Fibroblast of lung (primary cell): ENCODE measurements at regions not wholly inside any gene's neighbourhood (a gene's known extent, or its start where the extent isn't known, plus 50 kb on each side); places are given as distances from the start of the nearest gene placed in this dataset.
A peak's percentile ranks its signal among the peaks of the same experiment; 100 is the strongest.
"Not testable (repeated sequence)": the region's sequence is repeated elsewhere in the genome, so short reads cannot be mapped to it uniquely, and the experiment has no call there.

Experiments used
- DNase-seq, 2 donors: peaks; one replicate each; pipeline versions ENCODE4 v3.0.0 to v3.0.0-alpha.2; 2010; ENCODE audit warnings: low read depth in 2 of 2
- H2AFZ ChIP-seq: 2 replicates; pipeline ENCODE4 v1.5.1; 2012; ENCODE audit warnings: low read length, control low read depth, inconsistent platforms
- H3K27ac ChIP-seq: 2 replicates; pipeline ENCODE4 v1.5.1; 2011; ENCODE audit warnings: low read length, control low read depth; ENCODE audit not compliant: insufficient read depth
- H3K27me3 ChIP-seq: 2 replicates; pipeline ENCODE4 v1.5.1; 2011; ENCODE audit warnings: mild to moderate bottlenecking, low read length; ENCODE audit not compliant: control insufficient read depth, insufficient read depth
- H3K36me3 ChIP-seq: 2 replicates; pipeline ENCODE4 v1.5.1; 2011; ENCODE audit warnings: low read length; ENCODE audit not compliant: control insufficient read depth, insufficient read depth
- H3K4me1 ChIP-seq: 2 replicates; pipeline ENCODE4 v1.5.1; 2011; ENCODE audit warnings: low read length; ENCODE audit not compliant: control insufficient read depth, insufficient read depth; ENCODE audit errors: extremely low read depth
- H3K4me2 ChIP-seq: 2 replicates; pipeline ENCODE4 v1.5.1; 2011; ENCODE audit warnings: low read length, control low read depth; ENCODE audit not compliant: insufficient read depth; ENCODE audit errors: extremely low read depth
- H3K4me3 ChIP-seq, 4 experiments: fragments of 200-600 bp in 1 of 4; sonication (generic) in 1 of 4; replicated peaks in 1 of 4; 2 replicates each; pipeline ENCODE4 v1.5.1; 2011 to 2016; ENCODE audit warnings: low read length in 4 of 4, low read depth in 3 of 4, mild to moderate bottlenecking in 3 of 4, control low read depth in 2 of 4, inconsistent platforms in 1 of 4, mixed read lengths in 1 of 4; ENCODE audit not compliant: insufficient read depth in 1 of 4; ENCODE audit errors: control extremely low read depth in 1 of 4
- H3K79me2 ChIP-seq: 2 replicates; pipeline ENCODE4 v1.5.1; 2012; ENCODE audit warnings: mild to moderate bottlenecking, low read length, inconsistent platforms; ENCODE audit not compliant: control insufficient read depth, insufficient read depth
- H3K9ac ChIP-seq: 2 replicates; pipeline ENCODE4 v1.5.1; 2011; ENCODE audit warnings: mild to moderate bottlenecking, low read length, control low read depth; ENCODE audit not compliant: insufficient read depth
- H3K9me3 ChIP-seq: 2 replicates; pipeline ENCODE4 v1.5.1; 2012; ENCODE audit warnings: low read depth, low read length; ENCODE audit not compliant: control insufficient read depth, insufficient read depth
- H4K20me1 ChIP-seq: 2 replicates; pipeline ENCODE4 v1.5.1; 2011; ENCODE audit warnings: low read length; ENCODE audit not compliant: control insufficient read depth, insufficient read depth; ENCODE audit errors: extremely low read depth
- CTCF ChIP-seq, 2 donors: IDR thresholded peaks in 1 of 2; conservative IDR thresholded peaks in 1 of 2; 1 replicate in 1 of 2; 2 replicates in 1 of 2; pipeline ENCODE4 v1.5.1; 2011 to 2012; ENCODE audit warnings: low read length in 2 of 2, control low read depth in 1 of 2, inconsistent platforms in 1 of 2, low read depth in 1 of 2, mild to moderate bottlenecking in 1 of 2
- EZH2 ChIP-seq: IDR thresholded peaks from 2 replicates; pipeline ENCODE4 v1.5.1; 2012; ENCODE audit warnings: low read length, control low read depth, mild to moderate bottlenecking; ENCODE audit errors: missing control alignments

- no peaks in the 10 kb centered on the region for H3K9me3 ChIP-seq
Observed at GRCh38 chrX:111581086-111581485, 69.6 kb downstream of the SERTM2 start.

GRCh38 chrX:111585337-111585736, 73.9 kb downstream of the SERTM2 start:
- DNase-seq, result no peak

More at GRCh38 chrX:111581086-111581485, 69.6 kb downstream of the SERTM2 start:
- H3K27me3 ChIP-seq, result no peaks in the 10 kb centered on the region
- H3K36me3 ChIP-seq, result no peaks in the 10 kb centered on the region
- H4K20me1 ChIP-seq, result no peaks in the 10 kb centered on the region
- H3K4me2 ChIP-seq, result no peak overlapping the region
- no peak overlapping the region for H2AFZ ChIP-seq
- no peak overlapping the region for H3K27ac ChIP-seq
- H3K79me2 ChIP-seq, result no peaks in the 10 kb centered on the region
- no peak overlapping the region for H3K4me3 ChIP-seq
- TF ChIP-seq EZH2 (no peak), CTCF (conservative IDR thresholded peaks at IDR 0.05 in 1 of 2, IDR thresholded peaks at IDR 0.05 in 1 of 2; ENCODE audit: low read depth in 1 of 2, low read length in 2 of 2) (no peak)
- DNase-seq, result peak in 1 of 2 donors; percentile 37
- no peaks in the 10 kb centered on the region for H3K4me1 ChIP-seq
- H3K9ac ChIP-seq, result no peak overlapping the region

GRCh38 chrX:111594348-111594877, 83.0 kb downstream of the SERTM2 start:
- H3K27ac ChIP-seq, H3K9ac ChIP-seq, H3K4me2 ChIP-seq, H3K27me3 ChIP-seq, H3K9me3 ChIP-seq, H3K4me3 ChIP-seq, H3K36me3 ChIP-seq, H4K20me1 ChIP-seq, H2AFZ ChIP-seq, H3K79me2 ChIP-seq, DNase-seq, H3K4me1 ChIP-seq: not testable (repeated sequence)

More at GRCh38 chrX:111585337-111585736, 73.9 kb downstream of the SERTM2 start:
- no peaks in the 10 kb centered on the region for H4K20me1 ChIP-seq
- no peaks in the 10 kb centered on the region for H3K4me1 ChIP-seq
- TF ChIP-seq CTCF (conservative IDR thresholded peaks at IDR 0.05 in 1 of 2, IDR thresholded peaks at IDR 0.05 in 1 of 2; ENCODE audit: low read depth in 1 of 2, low read length in 2 of 2) (no peak), EZH2 (no peak)
- no peaks in the 10 kb centered on the region for H3K27me3 ChIP-seq
- H3K9ac ChIP-seq, result no peak overlapping the region
- H3K9me3 ChIP-seq, result no peaks in the 10 kb centered on the region
- no peak overlapping the region for H3K4me2 ChIP-seq
- no peaks in the 10 kb centered on the region for H3K79me2 ChIP-seq
- no peak overlapping the region for H3K27ac ChIP-seq
- H2AFZ ChIP-seq, result no peak overlapping the region
- H3K4me3 ChIP-seq, result no peak overlapping the region
- H3K36me3 ChIP-seq, result no peaks in the 10 kb centered on the region
